ENCODE measurements at regions not wholly inside any gene's neighbourhood (a gene's known extent, or its start where the extent isn't known, plus 50 kb on each side); places are given as distances from the start of the nearest gene placed in this dataset.
"Not testable (repeated sequence)": the region's sequence is repeated elsewhere in the genome, so short reads cannot be mapped to it uniquely, and the experiment has no call there.

GRCh38 chrX:817759-818300, 187.2 kb downstream of the SHOX start:
- Mint-ChIP-seq H3K27ac (no peak overlapping the region), H3K27me3 (no peaks in the 10 kb centered on the region), H3K4me1 (no peaks in the 10 kb centered on the region), H3K36me3 (no peaks in the 10 kb centered on the region), H3K4me3 (no peak overlapping the region), H3K9me3 (no peaks in the 10 kb centered on the region)

GRCh38 chrX:817147-817546, 186.6 kb downstream of the SHOX start:
- not testable (repeated sequence) for H3K9me3 Mint-ChIP-seq, H3K27me3 Mint-ChIP-seq, H3K27ac Mint-ChIP-seq, H3K36me3 Mint-ChIP-seq, H3K4me3 Mint-ChIP-seq, H3K4me1 Mint-ChIP-seq

- Mint-ChIP-seq H3K9me3 (no peaks in the 10 kb centered on the region), H3K4me3 (no peak overlapping the region), H3K4me1 (no peaks in the 10 kb centered on the region), H3K27me3 (no peaks in the 10 kb centered on the region), H3K36me3 (no peaks in the 10 kb centered on the region), H3K27ac (no peak overlapping the region)
Measured at GRCh38 chrX:816411-816810, 185.8 kb downstream of the SHOX start.

- Mint-ChIP-seq H3K27ac (no peak overlapping the region), H3K4me1 (no peaks in the 10 kb centered on the region), H3K27me3 (peaks cover 10% of the 10 kb centered on the region), H3K9me3 (no peaks in the 10 kb centered on the region), H3K36me3 (no peaks in the 10 kb centered on the region), H3K4me3 (no peak overlapping the region)
Measured at GRCh38 chrX:810186-810585, 179.6 kb downstream of the SHOX start.

- no peaks in the 10 kb centered on the region for H3K4me1 Mint-ChIP-seq
- H3K27ac Mint-ChIP-seq: no peak overlapping the region
Measured at GRCh38 chrX:809081-809480, 178.5 kb downstream of the SHOX start.

GRCh38 chrX:806586-806985, 176.0 kb downstream of the SHOX start:
- Mint-ChIP-seq H3K9me3 (no peaks in the 10 kb centered on the region), H3K27ac (no peak overlapping the region), H3K27me3 (peaks cover 12% of the 10 kb centered on the region), H3K4me3 (no peak overlapping the region), H3K36me3 (no peaks in the 10 kb centered on the region), H3K4me1 (no peaks in the 10 kb centered on the region)

More at GRCh38 chrX:809081-809480, 178.5 kb downstream of the SHOX start:
- Mint-ChIP-seq H3K36me3 (no peaks in the 10 kb centered on the region), H3K4me3 (no peak overlapping the region), H3K27me3 (peaks cover 12% of the 10 kb centered on the region), H3K9me3 (no peaks in the 10 kb centered on the region)

- no peaks in the 10 kb centered on the region for H3K4me1 Mint-ChIP-seq
- no peaks in the 10 kb centered on the region for H3K9me3 Mint-ChIP-seq
- no peak overlapping the region for H3K27ac Mint-ChIP-seq
- H3K27me3 Mint-ChIP-seq: peaks cover 12% of the 10 kb centered on the region
- no peak overlapping the region for H3K4me3 Mint-ChIP-seq
- no peaks in the 10 kb centered on the region for H3K36me3 Mint-ChIP-seq
Measured at GRCh38 chrX:805988-806387, 175.4 kb downstream of the SHOX start.

- Mint-ChIP-seq H3K27ac (no peak overlapping the region), H3K36me3 (no peaks in the 10 kb centered on the region), H3K9me3 (no peaks in the 10 kb centered on the region), H3K4me3 (no peak overlapping the region), H3K27me3 (peaks cover 12% of the 10 kb centered on the region), H3K4me1 (no peaks in the 10 kb centered on the region)
Measured at GRCh38 chrX:805103-805670, 174.6 kb downstream of the SHOX start.

- H3K27ac Mint-ChIP-seq: no peak overlapping the region
- no peak overlapping the region for H3K4me3 Mint-ChIP-seq
- peaks cover 11% of the 10 kb centered on the region for H3K27me3 Mint-ChIP-seq
- H3K9me3 Mint-ChIP-seq: no peaks in the 10 kb centered on the region
- no peaks in the 10 kb centered on the region for H3K36me3 Mint-ChIP-seq
- H3K4me1 Mint-ChIP-seq: no peaks in the 10 kb centered on the region
Measured at GRCh38 chrX:802846-803245, 172.3 kb downstream of the SHOX start.

- Mint-ChIP-seq H3K27me3 (peaks cover 2% of the 10 kb centered on the region), H3K9me3 (no peaks in the 10 kb centered on the region), H3K4me1 (no peaks in the 10 kb centered on the region), H3K36me3 (no peaks in the 10 kb centered on the region), H3K4me3 (no peak overlapping the region), H3K27ac (no peak overlapping the region)
Measured at GRCh38 chrX:799808-800207, 169.2 kb downstream of the SHOX start.

- Mint-ChIP-seq H3K4me1 (no peaks in the 10 kb centered on the region), H3K36me3 (no peaks in the 10 kb centered on the region), H3K4me3 (no peak overlapping the region), H3K27me3 (peaks cover 11% of the 10 kb centered on the region), H3K9me3 (no peaks in the 10 kb centered on the region), H3K27ac (no peak overlapping the region)
Measured at GRCh38 chrX:794311-794710, 163.7 kb downstream of the SHOX start.

- Mint-ChIP-seq H3K4me1 (no peaks in the 10 kb centered on the region), H3K27ac (no peak overlapping the region), H3K36me3 (no peaks in the 10 kb centered on the region), H3K9me3 (no peaks in the 10 kb centered on the region), H3K27me3 (peaks cover 17% of the 10 kb centered on the region), H3K4me3 (no peak overlapping the region)
Measured at GRCh38 chrX:793216-793770, 162.7 kb downstream of the SHOX start.

- H3K36me3 Mint-ChIP-seq: no peaks in the 10 kb centered on the region
- H3K27ac Mint-ChIP-seq: no peak overlapping the region
- no peaks in the 10 kb centered on the region for H3K4me1 Mint-ChIP-seq
- peaks cover 17% of the 10 kb centered on the region for H3K27me3 Mint-ChIP-seq
- no peaks in the 10 kb centered on the region for H3K9me3 Mint-ChIP-seq
- no peak overlapping the region for H3K4me3 Mint-ChIP-seq
Measured at GRCh38 chrX:791479-792034, 161.0 kb downstream of the SHOX start.

GRCh38 chrX:790783-791360, 160.3 kb downstream of the SHOX start:
- Mint-ChIP-seq H3K9me3 (no peaks in the 10 kb centered on the region), H3K27me3 (peaks cover 17% of the 10 kb centered on the region), H3K4me3 (no peak overlapping the region), H3K27ac (no peak overlapping the region), H3K4me1 (no peaks in the 10 kb centered on the region), H3K36me3 (no peaks in the 10 kb centered on the region)

GRCh38 chrX:790041-790506, 159.5 kb downstream of the SHOX start:
- peaks cover 17% of the 10 kb centered on the region for H3K27me3 Mint-ChIP-seq
- no peaks in the 10 kb centered on the region for H3K4me1 Mint-ChIP-seq
- no peak overlapping the region for H3K27ac Mint-ChIP-seq

GRCh38 chrX:789096-789495, 158.5 kb downstream of the SHOX start:
- Mint-ChIP-seq H3K36me3 (peaks cover 3% of the 10 kb centered on the region), H3K9me3 (peaks cover 5% of the 10 kb centered on the region), H3K4me1 (no peaks in the 10 kb centered on the region), H3K27ac (no peak overlapping the region), H3K4me3 (no peak overlapping the region), H3K27me3 (peaks cover 17% of the 10 kb centered on the region)

More at GRCh38 chrX:790041-790506, 159.5 kb downstream of the SHOX start:
- Mint-ChIP-seq H3K36me3 (peaks cover 2% of the 10 kb centered on the region), H3K4me3 (no peak overlapping the region), H3K9me3 (peaks cover 3% of the 10 kb centered on the region)

All from activated naive CD4-positive, alpha-beta T cell treated with anti-CD3 and anti-CD28 coated beads, Interleukin-2, amount 50 U/mL, for 24 hours (primary cell).